ENCODE measurements at regions not wholly inside any gene's neighbourhood (a gene's known extent, or its start where the extent isn't known, plus 50 kb on each side); places are given as distances from the start of the nearest gene placed in this dataset.

DNA sequence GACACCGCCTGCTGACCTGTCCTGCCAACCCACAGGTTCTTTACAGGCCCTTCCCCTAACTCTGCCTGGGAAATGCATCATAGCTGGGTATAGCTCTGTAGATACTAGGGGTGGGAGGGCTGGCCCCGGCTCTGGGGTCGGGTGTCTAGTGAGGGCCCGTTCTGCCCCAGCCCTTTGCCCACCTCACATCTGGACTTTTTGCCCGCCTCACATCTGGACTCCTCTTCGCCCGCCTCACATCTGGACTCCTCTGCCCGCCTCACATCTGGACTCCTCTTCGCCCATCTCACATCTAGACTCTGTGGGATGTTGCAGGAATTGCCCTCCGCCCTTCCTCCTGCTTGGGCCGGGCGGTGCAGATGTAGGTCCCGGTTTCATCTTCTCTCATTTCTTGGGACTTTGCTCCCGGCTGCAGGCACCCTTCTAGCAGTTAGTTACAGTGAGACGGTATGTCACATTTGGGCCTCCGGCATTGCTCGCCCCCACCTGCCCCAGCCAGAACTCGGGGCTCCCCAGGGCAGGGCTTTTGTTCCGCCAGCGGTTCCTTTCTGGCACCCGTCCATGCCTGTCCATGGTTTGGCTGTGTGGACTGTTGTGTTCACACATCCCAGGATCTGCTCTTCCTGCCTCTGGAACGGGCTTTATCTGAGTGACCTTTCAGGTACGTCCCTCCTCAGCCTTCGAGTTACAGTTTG, 1153.7 kb downstream of the BRD1 start:
- H3K9me3 ChIP-seq (ENCODE audit: control insufficient read depth, insufficient read depth, low read length), result peaks cover 21% of the 10 kb centered on the region
- H3F3A ChIP-seq (ENCODE audit: control insufficient read depth, insufficient read depth), result no peaks in the 10 kb centered on the region
- H3K4me1 ChIP-seq (ENCODE audit: control insufficient read depth, low read length), result no peaks in the 10 kb centered on the region
- H3K27me3 ChIP-seq (ENCODE audit: control insufficient read depth, low read length), result no peaks in the 10 kb centered on the region
- no peak overlapping the region for H3K4me3 ChIP-seq (ENCODE audit: low read length)
- TF ChIP-seq CTCF (IDR thresholded peaks at IDR 0.05; ENCODE audit: low read depth, low read length, poor library complexity, severe bottlenecking) (no peak), EZH2phosphoT487 (IDR thresholded peaks at IDR 0.05; ENCODE audit: borderline replicate concordance, low read length) (no peak)
- no peaks in the 10 kb centered on the region for H3K9me2 ChIP-seq (replicated peaks; ENCODE audit: control insufficient read depth, low read length)
- no peaks in the 10 kb centered on the region for H3K36me3 ChIP-seq (ENCODE audit: control insufficient read depth, low read length)
- no peak overlapping the region for H3K4me2 ChIP-seq (ENCODE audit: low read length)
- H3K27ac ChIP-seq (ENCODE audit: low read depth, low read length), result no peak overlapping the region
- no peaks in the 10 kb centered on the region for H3K79me2 ChIP-seq (ENCODE audit: control insufficient read depth, low read length)
- H4K20me1 ChIP-seq (ENCODE audit: control insufficient read depth, insufficient read depth, low read depth, low read length), result no peaks in the 10 kb centered on the region

DNA sequence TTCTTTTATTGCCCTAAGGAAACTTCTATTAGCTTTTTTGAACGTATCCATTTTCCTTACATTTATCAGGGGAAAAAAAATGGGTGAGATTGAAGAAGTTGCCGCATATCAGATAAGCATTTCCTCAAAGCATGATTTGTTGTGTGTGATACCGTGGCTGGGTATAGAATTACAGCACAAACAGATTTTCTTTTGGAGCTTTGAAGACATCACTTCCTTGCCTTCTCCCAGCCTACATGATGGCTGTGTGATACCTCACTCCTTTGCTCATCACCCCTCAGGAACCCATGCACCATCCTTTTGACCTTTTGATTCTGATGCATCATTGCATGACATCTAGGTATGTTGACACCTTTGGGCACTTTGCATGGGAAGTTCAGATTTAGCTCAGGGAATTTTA, 1155.3 kb downstream of the BRD1 start:
- Histone ChIP-seq H3K79me2 (ENCODE audit: control insufficient read depth, low read length) (no peaks in the 10 kb centered on the region), H4K20me1 (ENCODE audit: control insufficient read depth, insufficient read depth, low read depth, low read length) (no peaks in the 10 kb centered on the region), H3K4me2 (ENCODE audit: low read length) (no peak overlapping the region), H3F3A (ENCODE audit: control insufficient read depth, insufficient read depth) (no peaks in the 10 kb centered on the region), H3K4me1 (ENCODE audit: control insufficient read depth, low read length) (no peaks in the 10 kb centered on the region), H3K9me3 (ENCODE audit: control insufficient read depth, insufficient read depth, low read length) (peaks cover 21% of the 10 kb centered on the region), H3K4me3 (ENCODE audit: low read length) (no peak overlapping the region), H3K36me3 (ENCODE audit: control insufficient read depth, low read length) (no peaks in the 10 kb centered on the region), H3K9me2 (replicated peaks; ENCODE audit: control insufficient read depth, low read length) (no peaks in the 10 kb centered on the region), H3K27me3 (ENCODE audit: control insufficient read depth, low read length) (no peaks in the 10 kb centered on the region), H3K27ac (ENCODE audit: low read depth, low read length) (no peak overlapping the region)
- TF ChIP-seq CTCF (IDR thresholded peaks at IDR 0.05; ENCODE audit: low read depth, low read length, poor library complexity, severe bottlenecking) (no peak), EZH2phosphoT487 (IDR thresholded peaks at IDR 0.05; ENCODE audit: borderline replicate concordance, low read length) (no peak)

DNA sequence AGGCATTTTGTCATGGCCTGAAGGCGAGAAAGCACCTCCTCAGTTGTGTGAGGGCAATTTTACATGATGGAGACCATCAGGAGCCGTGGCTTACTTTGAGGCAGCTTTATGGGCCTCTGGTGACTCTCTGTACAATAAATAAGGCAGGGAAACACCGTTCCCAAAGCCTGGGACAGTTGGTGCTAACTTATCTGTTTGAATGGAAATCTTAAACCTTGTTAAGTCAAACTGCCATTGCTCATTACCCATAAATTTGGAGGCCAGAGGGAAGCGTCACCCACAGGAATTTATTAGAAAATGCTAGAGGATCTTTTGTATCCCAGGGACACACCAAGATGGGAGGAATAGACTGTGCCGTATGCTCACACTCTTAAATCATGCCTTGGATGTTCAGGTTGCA, 1156.9 kb downstream of the BRD1 start:
- TF ChIP-seq EZH2phosphoT487 (IDR thresholded peaks at IDR 0.05; ENCODE audit: borderline replicate concordance, low read length), result no peak
- TF ChIP-seq CTCF (IDR thresholded peaks at IDR 0.05; ENCODE audit: low read depth, low read length, poor library complexity, severe bottlenecking), result no peak
- Histone ChIP-seq H3K36me3 (ENCODE audit: control insufficient read depth, low read length) (no peaks in the 10 kb centered on the region), H4K20me1 (ENCODE audit: control insufficient read depth, insufficient read depth, low read depth, low read length) (no peaks in the 10 kb centered on the region), H3K4me1 (ENCODE audit: control insufficient read depth, low read length) (no peaks in the 10 kb centered on the region), H3K4me3 (ENCODE audit: low read length) (no peak overlapping the region), H3F3A (ENCODE audit: control insufficient read depth, insufficient read depth) (no peaks in the 10 kb centered on the region), H3K9me2 (replicated peaks; ENCODE audit: control insufficient read depth, low read length) (no peaks in the 10 kb centered on the region), H3K9me3 (ENCODE audit: control insufficient read depth, insufficient read depth, low read length) (peaks cover 21% of the 10 kb centered on the region), H3K27me3 (ENCODE audit: control insufficient read depth, low read length) (no peaks in the 10 kb centered on the region), H3K79me2 (ENCODE audit: control insufficient read depth, low read length) (no peaks in the 10 kb centered on the region), H3K27ac (ENCODE audit: low read depth, low read length) (no peak overlapping the region), H3K4me2 (ENCODE audit: low read length) (no peak overlapping the region)
